HL-60/S4 treated with retinoic acid at 250 ng/mL for 4 days and 3 days (cell line): ENCODE measurements at regions not wholly inside any gene's neighbourhood (a gene's known extent, or its start where the extent isn't known, plus 50 kb on each side); places are given as distances from the start of the nearest gene placed in this dataset.
"Not testable (repeated sequence)": the region's sequence is repeated elsewhere in the genome, so short reads cannot be mapped to it uniquely, and the experiment has no call there.

Experiments
- in situ Hi-C: fragments of 300-500 bp; cut with MboI; formaldehyde crosslinking; loops from 2 replicates; pipeline ENCODE4 v1.7.0; 2022; ENCODE audit warnings: low sequenced_read_pairs

DNA sequence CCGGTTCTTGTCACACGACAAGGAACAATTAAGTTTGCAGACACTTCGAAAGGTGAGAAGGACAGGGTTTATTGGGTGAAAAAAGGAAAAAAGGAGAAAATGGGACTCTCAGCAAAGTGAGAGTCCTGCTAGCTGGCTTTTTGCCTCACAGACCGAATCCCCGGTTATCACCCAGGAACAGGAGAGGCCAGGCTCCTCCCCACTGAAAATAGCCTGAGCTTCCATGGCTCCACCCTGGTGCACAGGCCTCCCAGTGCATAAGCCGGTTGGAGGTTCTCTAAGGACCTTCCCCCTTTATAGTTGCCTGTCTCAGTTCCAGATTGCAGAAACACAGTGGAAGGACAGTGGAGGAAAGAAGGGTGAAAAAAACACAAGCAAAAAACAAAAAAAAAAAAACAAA lies 571.7 kb downstream of the KCTD12 start:
- in situ Hi-C loops, result no loop called here

DNA sequence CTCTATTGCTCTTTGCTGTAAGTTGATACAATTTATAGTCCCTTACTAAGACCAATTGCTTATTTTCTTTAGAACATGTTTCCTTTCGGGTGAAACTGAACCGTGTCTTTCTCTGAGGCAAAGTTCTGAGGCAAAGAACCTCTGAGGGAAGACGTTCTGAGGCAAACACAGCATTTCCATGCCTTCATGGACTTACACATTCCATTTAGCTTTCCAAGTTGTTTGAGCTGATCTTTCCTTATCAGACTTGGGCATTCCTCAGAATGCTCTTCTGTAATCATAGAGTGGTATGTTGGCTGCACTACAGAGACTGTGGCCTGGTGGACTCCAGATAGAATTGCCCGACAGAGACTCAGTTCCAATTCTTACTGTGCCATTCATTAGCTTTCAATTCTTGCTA lies 579.1 kb downstream of the KCTD12 start:
- in situ Hi-C loops, result no loop called here

DNA sequence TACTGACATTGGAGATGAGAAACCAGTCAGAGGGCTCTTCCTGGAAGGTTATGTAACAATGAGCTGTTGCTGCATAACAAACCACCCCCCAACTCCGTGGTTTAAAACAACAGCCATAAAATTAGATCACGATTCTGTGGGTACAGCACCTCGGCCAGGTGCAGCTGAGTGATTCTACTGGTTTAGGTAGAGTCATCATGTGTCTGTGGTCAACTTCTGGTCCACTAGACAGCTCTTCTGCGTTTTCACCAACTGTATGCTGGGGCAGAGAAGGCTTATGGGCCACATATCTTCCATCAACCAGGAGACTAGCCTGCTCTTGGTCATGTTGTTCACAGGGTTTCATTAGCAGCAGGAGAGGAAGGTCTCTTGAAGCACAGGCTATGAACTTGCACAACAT lies 585.5 kb downstream of the KCTD12 start:
- in situ Hi-C loops, result no loop called here

DNA sequence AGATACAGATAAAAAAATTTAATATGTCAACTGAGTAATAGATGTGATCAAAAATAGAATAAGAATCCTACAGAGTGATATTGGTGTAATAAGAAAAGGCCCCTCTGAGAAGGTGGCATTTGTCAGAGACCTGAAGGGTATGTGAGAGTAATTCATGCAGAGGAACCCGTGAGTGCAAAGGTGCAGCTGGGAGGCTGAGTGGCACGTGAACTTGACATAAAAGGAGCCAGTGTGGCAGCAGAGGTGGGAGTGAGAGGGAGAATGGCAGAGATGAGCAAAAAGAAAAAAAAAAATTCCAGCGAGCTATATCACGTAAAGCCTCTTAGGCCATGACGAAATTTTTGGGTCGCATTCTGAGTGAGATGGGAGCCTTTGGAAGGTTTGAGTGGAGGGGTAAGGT lies 588.9 kb downstream of the KCTD12 start:
- in situ Hi-C loops, result no loop called here

DNA sequence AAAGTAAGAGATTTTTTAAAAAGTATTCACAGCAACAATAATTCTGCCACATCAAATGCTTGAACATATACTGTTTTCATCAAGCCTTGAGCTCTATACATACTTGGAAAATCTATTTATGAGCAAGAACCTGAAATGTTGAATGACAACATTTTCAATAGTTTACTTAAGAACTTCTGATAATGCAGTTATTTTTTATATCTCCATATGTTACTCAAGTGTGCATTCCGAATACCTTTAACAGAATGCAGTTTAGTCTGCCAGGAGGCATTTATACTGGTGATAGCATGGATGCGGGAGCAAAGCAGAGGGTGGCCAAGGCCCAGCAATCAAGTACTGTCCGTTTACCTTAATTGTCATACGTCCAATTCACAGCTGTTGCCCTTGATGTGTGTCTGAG lies 589.5 kb downstream of the KCTD12 start:
- in situ Hi-C loops, result no loop called here

DNA sequence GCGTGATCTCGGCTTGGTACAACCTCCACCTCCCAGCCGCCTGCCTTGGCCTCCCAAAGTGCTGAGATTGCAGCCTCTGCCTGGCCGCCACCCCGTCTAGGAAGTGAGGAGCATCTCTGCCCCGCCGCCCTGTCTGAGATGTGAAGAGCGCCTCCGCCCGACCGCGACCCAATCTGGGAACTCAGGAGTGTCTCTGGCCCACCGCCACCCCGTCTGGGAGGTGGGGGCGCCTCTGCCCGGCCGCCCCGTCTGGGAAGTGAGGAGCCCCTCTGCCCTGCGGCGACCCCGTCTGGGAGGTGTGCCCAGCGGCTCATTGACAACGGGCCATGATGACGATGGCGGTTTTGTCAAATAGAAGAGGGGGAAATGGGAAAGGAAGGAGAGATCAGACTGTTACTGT lies 591.2 kb downstream of the KCTD12 start:
- in situ Hi-C loops, result not testable (repeated sequence)

DNA sequence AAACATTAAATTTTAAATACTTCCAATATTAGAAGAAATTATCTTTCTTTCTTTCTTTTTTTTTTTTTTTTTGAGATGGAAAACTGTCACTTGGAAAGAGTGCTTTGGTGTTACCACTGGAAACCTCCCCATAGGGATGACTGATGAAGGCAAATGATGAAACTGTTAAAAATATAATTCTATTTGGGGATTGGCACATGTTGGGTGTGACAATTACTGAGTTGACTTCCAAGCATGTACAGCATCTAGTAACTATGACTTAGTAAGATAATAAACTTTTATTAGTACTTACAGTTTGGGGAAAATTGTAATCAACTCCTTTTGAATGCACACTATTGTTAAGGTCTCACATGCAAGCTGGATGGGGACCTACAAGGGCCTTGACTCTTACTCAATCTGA lies 592.5 kb downstream of the KCTD12 start:
- in situ Hi-C loops, result no loop called here

DNA sequence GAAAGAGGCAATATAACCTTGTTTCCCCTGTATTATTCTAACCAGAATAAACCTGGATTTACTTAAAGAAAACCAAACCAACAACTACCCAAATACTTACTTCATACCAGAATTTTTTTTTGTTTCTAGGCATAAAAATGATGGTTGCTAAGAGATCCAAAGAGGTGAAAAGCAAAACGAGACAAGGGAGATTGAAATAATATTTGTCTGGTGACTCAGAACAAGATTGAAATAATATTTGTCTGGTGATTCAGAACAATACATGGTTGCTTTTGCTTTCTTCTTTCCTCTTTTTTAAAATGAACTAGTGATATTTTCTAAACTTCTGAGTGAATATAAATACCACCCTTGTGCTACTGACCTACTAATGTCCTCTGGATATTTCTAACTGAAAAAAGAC lies 592.9 kb downstream of the KCTD12 start:
- in situ Hi-C loops, result no loop called here

DNA sequence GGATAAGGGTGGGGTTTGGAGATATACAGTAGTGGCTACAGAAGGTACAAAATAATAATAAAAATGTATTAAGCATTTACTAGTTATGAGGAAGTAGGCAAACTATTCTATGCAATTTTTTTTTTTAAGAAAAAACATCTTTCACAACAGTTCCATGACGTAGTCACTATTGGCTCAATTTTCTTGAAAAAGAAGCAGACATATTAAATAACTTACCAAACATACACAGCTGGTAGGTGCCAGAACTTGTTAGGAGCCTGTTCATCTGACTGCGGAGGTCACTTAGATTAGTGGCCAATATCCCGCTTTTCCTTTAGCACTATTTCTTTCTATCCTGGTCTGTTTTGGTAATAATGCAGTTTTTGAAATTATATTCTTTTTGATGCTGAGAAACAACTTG lies 593.5 kb downstream of the KCTD12 start:
- in situ Hi-C loops, result no loop called here

DNA sequence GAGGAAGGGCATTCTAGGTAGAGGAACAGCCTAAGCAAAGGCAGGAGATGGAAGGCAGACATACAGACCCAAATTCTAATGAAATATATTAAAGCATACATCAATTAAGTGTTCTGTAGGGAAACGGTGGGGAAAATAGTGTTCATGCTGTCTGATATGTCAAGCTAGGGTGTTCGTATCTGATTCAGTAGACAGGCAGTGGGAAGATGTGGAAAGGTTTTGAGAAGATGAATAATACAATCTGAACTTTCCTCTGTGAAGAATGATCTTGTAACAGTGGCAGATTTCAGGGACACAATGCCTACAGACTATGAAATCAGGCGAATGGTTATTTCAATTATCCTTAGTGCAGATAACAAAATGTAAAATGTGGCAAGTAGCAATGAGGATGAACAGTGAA lies 594.2 kb downstream of the KCTD12 start:
- in situ Hi-C loops, result no loop called here

DNA sequence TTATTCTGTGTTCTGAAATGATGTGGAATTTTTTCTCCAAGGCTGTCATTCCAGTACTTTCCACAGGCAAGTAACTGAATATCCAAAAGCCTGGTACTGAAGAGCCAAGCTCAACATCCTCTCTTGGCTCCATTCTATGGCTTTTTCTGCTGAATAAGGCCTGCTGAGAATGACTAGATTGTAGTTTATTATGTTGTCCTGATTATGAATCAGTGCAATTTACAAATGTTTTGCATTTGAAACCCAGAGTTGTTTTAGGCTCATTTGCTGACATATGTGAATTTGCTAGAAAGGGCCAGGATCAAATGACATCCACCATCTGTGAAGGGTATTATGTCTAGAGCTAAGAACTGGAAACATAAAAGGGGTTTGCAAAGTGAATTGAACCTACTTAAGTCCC lies 596.6 kb downstream of the KCTD12 start:
- in situ Hi-C loops, result no loop called here

DNA sequence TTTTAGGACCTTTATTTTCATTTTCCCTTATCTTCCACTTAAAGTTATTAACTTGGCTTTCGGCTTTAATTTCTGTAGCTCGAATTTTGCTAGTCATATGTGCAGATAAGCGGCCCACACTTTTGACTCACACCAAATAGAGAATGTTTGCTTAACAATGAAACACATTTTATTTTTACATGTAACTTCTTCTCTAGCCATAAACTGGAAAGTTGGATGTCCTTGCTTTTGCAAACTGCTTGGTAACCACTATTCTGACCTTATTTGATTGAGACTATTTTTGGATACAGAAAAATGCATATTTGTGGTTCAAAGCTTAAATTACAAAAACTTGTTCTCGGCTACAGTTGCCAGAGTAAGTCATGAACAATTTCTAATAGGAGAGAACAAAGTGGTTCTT lies 600.0 kb downstream of the KCTD12 start:
- in situ Hi-C loops, result no loop called here

DNA sequence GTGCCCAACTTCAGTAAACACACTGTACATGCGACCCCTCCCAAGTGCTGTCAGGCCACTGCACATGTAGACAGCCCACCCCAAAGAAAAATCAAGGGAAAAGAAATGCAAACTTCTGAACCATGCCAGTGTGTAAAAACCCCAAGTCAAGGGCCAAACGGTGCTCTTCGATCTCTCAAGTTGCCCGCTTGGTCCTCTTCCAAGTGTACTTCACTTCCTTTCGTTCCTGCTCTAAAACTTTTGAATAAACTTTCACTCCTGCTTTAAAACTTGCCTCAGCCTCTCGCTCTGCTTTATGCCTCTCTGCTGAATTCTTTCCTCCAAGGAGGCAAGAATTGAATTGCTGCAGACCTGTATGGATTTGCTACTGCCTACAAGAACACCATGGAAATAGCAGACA lies 600.7 kb downstream of the KCTD12 start:
- in situ Hi-C loops, result no loop called here

DNA sequence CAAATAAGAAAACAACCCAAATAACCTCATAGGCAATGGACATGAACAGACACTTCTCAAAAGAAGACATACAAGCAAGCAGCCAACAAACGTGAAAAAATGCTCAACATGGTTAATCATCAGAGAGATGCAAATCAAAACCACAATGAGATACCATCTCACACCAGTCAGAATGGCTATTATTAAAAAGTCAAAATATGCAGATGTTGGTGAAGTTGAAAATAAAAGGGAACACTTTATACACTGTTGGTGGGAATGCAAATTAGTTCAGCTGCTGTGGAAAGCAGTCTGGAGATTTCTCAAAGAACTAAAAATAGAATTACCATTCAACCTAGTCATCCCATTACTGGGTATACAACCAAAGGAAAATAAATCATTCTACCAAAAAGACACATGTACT lies 606.4 kb downstream of the KCTD12 start:
- in situ Hi-C loops, result not testable (repeated sequence)

DNA sequence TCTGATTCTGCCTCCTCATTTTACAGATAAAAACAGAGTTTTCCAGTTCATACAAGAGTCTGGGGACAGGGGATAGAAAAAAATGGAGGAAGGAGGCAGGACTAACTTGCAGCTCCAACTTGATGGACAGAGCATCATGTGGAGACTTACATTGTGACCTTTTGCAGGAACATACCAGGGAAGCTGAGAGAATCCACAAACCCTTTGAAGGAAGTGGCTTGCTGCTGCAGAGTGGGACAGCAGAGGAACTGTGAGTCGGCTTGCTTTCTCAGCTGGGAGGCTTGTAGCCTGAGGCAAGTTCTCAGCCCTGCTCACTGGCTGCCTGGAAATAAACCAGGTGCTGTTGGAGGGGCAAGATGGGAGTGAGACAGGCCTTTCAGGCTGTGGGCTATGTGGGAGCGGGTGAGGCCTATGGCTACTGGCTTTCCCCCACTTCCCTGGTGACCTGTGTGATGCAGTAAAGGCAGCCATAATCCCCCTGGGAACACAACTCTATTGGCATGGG lies 614.4 kb downstream of the KCTD12 start:
- in situ Hi-C loops, result no loop called here

DNA sequence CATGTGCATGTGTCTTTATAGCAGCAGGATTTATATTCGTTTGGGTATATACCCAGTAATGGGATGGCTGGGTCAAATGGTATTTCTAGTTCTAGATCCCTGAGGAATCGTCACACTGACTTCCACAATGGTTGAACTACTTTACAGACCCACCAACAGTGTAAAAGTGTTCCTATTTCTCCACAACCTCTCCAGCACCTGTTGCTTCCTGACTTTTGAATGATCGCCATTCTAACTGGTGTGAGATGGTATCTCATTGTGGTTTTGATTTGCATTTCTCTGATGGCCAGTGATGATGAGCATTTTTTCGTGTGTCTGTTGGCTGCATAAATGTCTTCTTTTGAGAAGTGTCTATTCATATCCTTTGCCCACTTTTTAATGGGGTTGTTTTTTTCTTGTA lies 617.9 kb downstream of the KCTD12 start:
- in situ Hi-C loops, result not testable (repeated sequence)

DNA sequence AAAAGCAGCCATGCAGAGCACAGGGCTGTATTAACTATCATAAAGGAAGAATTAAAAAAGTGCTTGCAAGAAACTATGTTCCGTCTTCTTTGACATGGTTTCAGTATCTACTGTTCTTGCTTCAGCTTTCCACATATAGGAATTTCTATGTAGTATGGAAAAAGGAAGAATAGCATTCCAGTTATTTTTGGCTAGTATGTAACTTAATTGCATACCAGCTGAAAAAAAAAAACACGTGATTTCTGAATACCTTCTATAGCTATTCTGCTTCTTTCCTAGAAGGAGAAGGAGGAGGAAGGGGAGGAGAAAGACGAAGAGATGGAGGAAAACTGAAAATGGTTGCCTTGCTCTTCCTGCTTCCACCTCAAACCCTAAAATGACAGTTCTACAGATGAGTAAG lies 619.0 kb downstream of the KCTD12 start:
- in situ Hi-C loops, result no loop called here

DNA sequence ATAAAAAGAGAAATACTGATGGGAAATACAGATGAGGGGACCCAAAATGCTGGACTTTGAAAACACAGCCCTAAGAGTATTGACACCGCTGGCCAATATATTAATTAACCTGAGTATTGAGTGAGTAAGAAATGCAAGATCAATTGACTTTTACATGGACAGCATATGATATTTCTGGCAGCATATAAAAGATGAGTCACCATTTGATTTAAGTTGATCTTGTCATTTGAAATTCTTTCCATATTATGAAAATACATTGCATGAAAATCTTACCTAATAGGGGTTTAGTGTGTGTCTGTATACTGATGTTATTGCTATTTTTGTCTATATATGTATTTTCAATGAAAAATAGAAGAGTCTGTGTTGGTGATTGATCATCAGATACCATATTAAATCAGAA lies 619.6 kb downstream of the KCTD12 start:
- in situ Hi-C loops, result no loop called here

DNA sequence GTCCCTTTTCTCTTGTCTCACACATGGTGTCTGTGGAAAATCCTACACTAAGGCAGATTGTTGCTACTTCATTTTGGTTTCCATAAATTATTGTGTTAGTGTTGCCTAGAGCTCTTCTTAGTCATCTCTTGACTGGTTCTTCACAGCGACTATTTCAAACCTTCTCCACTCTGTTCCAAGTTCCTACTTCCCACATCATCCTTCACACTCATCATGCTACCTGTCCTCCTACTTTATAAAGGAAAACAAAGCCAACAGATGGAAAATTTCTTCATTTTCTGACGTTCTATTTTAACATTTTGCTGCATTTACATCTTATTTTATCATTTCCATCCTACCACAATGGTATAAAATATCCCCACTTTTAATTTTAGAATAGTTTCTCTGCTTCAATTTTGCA lies 614.1 kb downstream of the LMO7 start:
- in situ Hi-C loops, result no loop called here

DNA sequence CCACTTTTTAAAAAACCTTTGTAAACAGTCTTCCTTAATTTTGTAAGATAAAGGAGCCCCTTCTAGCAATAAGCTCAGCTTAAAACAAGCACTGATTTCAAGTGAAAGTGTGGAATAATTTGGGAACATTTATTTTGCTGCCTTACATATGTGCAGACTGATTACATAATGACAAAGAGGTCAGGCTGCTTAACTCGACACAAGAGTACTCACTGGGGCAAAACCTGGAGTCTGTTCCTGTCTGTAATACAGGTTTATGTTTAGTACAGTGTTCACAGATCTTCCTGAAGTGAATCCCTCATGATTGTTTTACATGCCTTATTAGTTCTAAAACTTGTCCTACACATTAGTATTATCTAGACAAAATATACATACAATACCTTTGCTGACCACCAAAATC lies 609.8 kb downstream of the LMO7 start:
- in situ Hi-C loops, result no loop called here

DNA sequence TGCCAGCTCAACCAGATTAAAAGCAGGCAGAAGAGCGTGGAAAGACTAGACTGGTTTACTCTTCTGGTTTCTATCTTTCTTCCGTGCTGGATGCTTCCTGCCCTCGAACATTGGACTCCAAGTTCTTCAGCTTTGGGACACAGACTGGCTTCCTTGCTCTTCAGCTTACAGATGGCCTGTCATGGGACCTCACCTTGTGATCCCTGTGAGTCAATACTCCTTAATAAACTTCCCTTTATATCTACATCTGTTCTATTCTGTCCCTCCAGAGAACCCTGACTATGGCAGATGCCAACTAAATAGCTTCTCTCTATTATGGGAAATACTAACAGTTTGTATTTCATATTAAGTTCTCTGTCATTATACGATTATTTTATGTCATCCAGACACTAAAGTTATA lies 609.1 kb downstream of the LMO7 start:
- in situ Hi-C loops, result no loop called here

DNA sequence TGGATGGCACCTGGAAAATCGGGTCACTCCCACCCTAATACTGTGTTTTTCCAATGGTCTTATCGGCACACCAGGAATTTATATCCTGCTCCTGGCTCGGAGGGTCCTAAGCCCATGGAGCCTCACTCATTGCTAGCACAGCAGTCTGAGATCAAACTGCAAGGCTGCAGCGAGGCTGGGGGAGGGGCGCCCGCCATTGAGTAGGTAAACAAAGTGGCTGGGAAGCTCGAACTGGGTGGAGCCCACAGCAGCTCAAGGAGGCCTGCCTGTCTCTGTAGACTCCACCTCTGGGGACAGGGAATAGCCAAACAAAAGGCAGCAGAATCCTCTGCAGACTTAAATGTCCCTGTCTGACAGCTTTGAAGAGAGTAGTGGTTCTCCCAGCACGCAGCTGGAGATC lies 607.0 kb downstream of the LMO7 start:
- in situ Hi-C loops, result not testable (repeated sequence)

DNA sequence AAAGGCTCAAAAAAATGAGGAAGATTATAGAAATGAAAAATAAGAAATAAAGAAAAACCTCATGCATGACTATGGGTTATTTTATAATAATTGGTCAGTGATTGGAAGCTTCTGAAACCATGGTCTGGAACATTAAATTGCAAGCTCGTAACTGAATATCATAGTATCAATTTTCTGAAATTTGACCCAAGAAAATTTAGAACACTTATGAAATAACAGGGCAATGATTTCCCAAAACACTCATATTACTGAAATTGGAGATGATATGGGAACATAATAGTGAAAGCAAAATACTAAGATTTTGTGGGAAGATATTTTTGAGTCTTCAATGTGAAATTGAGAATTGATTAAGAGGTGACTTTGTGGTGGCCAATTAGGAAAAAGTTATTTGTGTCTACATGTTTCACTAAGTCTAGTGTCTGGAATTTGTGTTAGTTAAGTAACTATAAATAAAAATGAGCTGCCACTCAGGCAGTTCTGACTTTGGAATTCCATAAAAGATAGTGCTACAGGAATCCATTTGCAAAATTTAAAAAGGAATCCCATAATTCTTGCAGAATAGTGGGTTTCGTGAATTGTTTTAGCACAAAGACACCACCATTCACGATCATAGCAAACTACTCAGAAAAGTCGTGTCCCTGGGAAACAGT lies 603.0 kb downstream of the LMO7 start:
- in situ Hi-C loops, result no loop called here
